H1 (cell line): ENCODE measurements at regions not wholly inside any gene's neighbourhood (a gene's known extent, or its start where the extent isn't known, plus 50 kb on each side); places are given as distances from the start of the nearest gene placed in this dataset.

ENCODE experiments used
- CEBPB ChIP-seq: IDR thresholded peaks from 2 replicates; pipeline ENCODE4 v1.6.1; 2012; ENCODE audit warnings: low read depth, low read length
- SP1 ChIP-seq: IDR thresholded peaks from 2 replicates; pipeline ENCODE4 v1.6.1; 2011; ENCODE audit warnings: low read depth, low read length
- SP2 ChIP-seq: IDR thresholded peaks from 2 replicates; pipeline ENCODE4 v1.6.1; 2012; ENCODE audit warnings: mild to moderate bottlenecking, low read length, inconsistent platforms
- TAF7 ChIP-seq: optimal IDR thresholded peaks from 2 replicates; pipeline ENCODE3; 2011; ENCODE audit warnings: low read depth, mild to moderate bottlenecking, inconsistent platforms, low read length, moderate library complexity, borderline replicate concordance
- TF ChIP-seq, protein P1 (sequence below): IDR thresholded peaks from 2 replicates; pipeline ENCODE4 v1.6.1; 2012; ENCODE audit warnings: inconsistent platforms

DNA sequence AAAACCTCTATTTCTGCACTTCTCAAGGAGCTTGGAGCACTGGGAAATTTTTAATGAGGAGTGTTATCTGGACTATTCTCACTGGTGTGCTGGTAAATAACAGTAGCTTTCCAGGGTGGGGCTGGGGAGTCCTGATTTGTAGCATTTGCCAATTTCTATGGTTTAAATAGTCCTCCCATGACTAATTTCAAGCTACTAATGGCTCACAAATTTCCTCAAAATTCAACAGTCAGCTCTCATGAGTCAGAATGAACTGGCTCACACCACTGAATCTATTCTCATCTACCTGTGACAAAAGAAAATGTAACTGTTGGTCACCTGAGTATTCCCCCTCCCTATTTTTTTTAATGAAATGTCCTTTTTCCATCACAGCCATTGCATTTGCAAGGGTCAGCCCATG is 449.6 kb downstream of the KIF16B start (continued):
- TF ChIP-seq SP2 = no peak
- TF ChIP-seq TAF7 = no peak
- TF ChIP-seq, protein P1, sequence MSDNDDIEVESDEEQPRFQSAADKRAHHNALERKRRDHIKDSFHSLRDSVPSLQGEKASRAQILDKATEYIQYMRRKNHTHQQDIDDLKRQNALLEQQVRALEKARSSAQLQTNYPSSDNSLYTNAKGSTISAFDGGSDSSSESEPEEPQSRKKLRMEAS = no peak
- no peak for TF ChIP-seq CEBPB
- no peak for TF ChIP-seq SP1
